CMK (cell line): ENCODE measurements at regions not wholly inside any gene's neighbourhood (a gene's known extent, or its start where the extent isn't known, plus 50 kb on each side); places are given as distances from the start of the nearest gene placed in this dataset.
"Not testable (repeated sequence)": the region's sequence is repeated elsewhere in the genome, so short reads cannot be mapped to it uniquely, and the experiment has no call there.

Experiments used
- DNase-seq: peaks from one replicate; pipeline ENCODE4 v3.0.0-alpha.2; 2010; ENCODE audit warnings: low read depth

DNA sequence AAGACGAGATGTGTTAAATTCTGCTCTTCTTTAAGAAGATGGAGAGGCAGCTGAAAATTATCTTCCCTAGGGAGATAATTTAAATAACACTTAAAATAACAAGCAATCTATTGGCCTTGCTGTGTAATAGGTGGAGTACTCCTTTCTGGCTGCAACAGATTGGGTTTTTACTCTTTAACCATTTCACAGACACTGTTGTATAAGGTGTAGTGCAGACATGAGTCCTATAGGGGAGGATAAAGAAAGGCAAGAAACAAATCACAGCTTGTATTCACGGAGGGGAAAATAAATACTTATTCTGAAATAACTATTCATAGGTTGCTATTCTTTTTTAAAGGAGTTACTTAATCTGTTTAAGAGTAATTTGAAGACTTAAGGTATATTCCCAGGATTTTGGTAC is 252.0 kb downstream of the ZPLD1 start:
- DNase-seq: no peak

- DNase-seq: no peak
Measured at GRCh38 chr3:102687851-102688555, 253.2 kb downstream of the ZPLD1 start.

- no peak for DNase-seq
Measured at GRCh38 chr3:102688556-102688930, 253.7 kb downstream of the ZPLD1 start.

DNA sequence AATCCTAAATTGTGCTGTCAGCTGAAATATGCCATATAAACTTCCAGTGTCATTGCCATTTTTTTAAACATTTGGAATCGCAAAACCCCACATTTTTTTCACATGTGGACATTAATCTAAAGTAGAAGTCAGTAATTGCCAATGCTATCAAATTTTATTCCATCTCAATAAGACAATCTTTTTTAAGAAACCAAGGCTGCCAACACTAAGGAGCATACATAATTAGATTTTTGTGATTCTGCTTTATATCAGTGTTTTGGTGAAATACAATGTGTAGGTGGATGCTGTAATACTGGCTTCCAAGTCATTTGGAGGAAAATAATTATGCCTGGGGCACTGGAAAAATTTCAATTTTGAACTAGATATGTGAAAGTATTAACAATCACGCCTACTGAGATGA is 256.7 kb downstream of the ZPLD1 start:
- no peak for DNase-seq

DNA sequence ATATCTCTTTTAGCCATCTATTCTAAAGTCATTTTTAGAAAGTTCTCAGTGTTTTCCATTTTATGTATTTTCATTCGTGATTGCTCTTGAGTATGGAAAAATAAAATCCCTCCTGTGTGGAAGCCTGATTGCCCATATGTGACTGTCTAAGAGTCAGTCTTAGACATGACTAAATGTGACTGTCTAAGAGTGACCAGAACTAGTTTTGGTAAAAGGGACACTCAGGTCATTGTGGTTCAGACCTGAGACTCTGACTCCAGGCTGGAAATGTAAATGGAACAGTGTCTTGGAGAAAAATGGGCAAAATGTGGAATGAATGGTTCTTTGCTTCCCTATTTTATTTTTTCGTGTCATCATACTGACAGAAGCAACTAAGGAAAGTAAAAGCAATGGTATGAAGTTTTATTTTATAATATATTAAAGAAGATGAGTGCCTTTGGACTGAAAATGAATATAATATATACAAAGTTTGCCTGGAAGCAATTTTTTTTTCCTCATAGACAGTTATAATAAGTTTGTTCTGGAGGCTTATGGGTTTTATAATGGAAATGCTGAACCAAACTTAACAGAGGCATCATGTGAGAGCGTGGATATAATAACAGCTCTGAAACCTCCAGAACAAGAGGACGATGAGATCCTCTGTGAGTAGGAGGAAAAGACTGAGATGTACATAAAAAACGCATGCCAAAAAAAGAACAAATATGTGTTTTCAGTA is 264.4 kb downstream of the ZPLD1 start:
- no peak for DNase-seq

DNA sequence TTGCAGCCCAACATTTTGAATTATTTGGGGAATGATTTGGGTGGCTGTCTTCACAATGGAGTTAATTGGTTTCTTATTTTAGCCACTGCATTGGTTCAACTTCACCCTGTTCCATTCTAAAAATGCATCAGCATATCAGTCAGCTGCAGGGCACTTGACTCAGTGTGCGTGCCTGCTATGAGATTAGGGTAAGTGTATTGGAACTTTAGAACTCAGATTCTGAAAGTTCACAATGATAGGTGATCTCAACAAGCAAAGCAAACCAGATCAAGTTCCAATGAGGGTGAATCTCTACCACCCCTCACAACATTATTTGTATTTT is 265.0 kb downstream of the ZPLD1 start:
- no peak for DNase-seq

GRCh38 chr3:102712896-102713295 is 278.1 kb downstream of the ZPLD1 start:
- DNase-seq: no peak

- DNase-seq: no peak
Measured at GRCh38 chr3:102714567-102714966, 279.8 kb downstream of the ZPLD1 start.

GRCh38 chr3:102715030-102715697 is 280.3 kb downstream of the ZPLD1 start:
- no peak for DNase-seq

- no peak for DNase-seq
Measured at GRCh38 chr3:102718651-102719050, 283.8 kb downstream of the ZPLD1 start.

DNA sequence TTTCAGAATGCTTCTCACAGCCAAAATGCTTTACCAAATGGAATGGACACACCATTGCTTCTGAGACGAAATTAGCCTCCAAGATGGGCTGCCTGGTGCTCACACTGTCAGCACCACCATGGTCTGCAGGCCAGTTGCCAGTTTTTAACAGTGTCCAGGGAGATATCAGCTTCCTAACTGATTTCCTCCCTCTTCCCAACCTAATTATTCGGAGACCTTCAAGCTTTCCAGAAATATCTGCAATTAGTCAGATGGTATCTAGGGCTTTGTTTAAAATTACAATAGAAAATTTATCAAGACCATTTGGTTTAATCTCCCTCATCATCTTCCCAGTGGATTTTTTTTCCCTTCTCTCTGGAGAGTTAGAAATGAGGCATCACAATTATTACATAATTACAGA is 287.5 kb downstream of the ZPLD1 start:
- DNase-seq: no peak

DNA sequence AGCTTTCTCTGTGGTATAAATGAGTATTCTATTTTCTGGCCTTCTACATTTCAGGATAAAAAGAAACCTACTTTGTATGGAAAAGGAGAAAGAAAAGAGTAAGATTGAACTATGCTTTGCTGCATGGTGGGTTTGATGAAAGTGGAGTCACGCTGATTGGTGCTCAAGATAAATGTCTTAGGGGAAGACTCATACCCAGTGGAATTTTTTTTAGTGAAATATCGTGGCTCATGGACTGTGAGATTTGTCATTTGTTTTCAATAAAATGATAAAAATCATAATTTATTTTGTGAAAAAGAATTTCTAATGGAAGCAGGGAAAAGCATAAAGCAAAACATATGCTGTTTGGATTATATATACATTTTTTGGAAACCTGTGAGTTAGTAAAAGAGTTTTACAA is 292.5 kb downstream of the ZPLD1 start:
- no peak for DNase-seq

- not testable (repeated sequence) for DNase-seq
Measured at GRCh38 chr3:102732581-102732980, 297.8 kb downstream of the ZPLD1 start.

DNA sequence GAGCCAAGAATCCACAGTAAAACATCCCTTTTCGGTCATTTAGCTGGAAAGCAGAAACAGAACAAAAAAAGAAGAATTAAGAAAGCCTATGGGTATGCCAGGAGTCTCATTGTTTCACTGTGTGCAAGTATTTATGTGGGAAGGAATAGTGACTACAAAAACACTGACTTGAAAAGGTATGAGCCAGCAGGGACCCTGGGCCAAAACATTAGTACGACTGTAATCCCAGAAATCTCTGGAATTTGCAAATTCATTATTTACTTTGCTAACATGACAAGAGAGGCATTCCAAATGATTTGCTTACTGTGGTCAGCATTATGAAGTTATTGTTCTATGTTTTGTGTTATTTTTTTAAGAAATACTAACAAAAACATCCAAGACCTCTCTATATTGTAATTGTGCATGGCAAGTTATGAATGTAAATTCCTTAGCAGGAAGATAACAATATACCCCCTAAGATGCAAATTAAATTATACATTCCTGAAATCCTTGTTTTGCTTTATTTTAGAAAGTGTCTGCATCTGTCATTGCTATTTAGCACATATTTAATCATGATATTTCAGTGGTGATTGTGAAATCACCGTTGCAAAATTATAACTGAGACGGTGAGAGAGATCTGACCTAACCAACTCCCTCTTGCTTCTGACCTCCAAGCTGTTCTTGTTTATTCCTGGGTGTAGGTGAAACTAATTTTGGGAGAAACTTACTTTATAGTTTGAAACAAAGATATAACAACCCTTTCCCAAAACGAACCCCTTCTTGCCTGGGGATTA is 299.2 kb downstream of the ZPLD1 start:
- no peak for DNase-seq

DNA sequence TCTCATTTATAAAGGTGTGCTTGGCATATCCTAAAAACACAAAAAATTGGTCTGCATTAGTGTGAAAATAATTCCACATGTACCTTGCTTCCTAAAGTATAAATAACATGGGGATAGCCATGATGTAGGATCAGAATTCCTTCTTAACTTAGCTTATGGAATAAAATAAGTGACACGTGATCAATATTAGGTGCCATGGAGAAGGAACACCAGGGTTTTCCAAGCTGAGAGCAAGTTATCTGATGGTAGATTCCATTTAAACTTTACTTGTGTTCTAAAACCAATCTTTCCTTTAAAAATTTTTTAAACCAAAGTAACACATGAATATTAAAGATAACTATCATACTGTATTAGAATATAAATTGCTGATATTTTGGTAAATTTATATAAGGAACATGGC is 300.5 kb downstream of the ZPLD1 start:
- DNase-seq: no peak

DNA sequence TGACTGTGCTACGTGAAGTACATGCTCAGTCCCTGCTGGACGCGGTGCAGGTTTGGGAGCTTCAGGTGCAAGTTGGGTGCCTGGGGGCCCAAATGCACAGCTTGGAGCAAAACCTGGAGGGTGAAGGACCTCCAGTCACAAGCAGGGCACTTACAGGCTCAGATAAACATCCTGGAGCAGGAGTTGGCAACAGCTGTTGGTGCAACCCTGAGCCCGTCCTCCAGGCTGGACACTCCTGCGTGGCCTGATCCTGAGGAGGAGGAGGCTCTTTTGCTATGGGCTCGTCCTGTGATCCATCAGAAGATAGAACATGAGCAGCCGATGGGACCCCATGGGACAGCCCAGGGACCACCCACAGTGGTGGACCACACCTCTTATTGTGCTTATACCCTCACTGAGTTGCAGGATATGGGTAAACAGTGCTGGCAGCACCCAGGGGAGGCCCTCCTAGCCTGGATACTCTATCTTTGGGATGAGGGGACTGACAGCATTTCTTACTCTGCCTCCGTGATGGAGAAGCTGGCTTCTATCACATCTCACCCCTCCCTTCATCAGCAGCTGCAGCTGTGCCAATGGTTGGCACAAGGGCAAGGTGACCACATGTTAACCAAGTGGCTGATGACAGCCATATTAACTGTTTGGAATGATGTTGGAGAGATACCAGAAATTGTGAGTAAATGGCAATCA is 301.6 kb downstream of the ZPLD1 start:
- no peak for DNase-seq

- DNase-seq: no peak
Measured at GRCh38 chr3:102736975-102737304, 302.1 kb downstream of the ZPLD1 start.

GRCh38 chr3:102737353-102737752 is 302.5 kb downstream of the ZPLD1 start:
- no peak for DNase-seq

DNA sequence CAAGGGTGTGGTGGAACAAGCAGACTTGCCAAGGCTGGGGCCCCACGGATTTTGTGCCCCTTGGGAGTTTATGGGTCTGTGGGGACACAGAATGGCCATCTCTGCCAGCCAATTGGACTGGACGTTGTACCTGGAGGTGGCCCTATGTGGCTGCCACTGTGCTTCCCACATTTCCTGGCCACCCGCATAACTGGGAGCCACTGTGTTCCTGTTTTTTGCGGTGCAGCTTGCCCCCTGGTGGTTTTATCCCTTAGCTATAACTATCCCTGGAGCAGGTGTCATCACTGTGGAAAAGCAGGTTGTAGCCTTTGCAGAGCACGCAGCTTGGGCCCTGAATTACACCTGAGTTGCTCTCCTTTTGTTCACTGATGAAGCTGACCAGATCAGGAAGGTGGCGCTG is 306.3 kb downstream of the ZPLD1 start:
- DNase-seq: no peak

DNA sequence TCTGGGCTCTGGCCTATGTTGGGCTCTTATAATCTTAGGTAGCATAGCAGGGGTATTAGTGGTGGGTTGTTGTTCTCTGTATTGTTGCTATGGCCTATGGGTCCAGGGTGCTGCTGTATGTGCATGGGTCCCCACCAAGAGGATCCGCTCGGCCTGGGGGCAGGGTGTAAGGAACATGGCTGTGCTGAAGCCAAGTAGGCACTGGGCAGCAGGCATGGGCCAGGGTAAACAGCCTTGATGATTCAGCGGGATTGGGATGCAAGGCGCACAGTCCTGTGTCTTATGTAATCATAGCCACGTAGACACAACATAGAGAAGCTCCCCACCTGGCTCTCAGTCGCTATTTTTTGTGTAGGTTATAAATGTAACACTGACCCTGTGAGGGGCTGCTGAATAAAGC is 306.9 kb downstream of the ZPLD1 start:
- no peak for DNase-seq

DNA sequence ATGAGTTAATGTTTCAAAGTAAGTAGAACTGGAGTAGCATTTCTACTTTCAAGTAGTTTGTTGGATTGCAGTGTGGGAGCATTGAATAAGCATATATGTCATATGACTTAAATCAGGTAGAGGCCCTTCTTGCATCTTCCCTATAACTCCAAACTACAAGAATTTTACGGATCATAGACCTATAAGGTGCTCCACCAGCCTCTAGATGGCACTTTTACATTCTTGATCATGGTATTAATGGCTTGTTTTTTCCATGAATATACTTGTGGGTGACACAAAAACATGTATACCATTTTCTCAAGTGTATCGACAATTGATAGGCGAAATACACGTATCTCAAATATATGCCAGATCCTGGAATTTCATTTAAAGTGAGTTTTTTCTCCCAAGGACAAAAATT is 311.1 kb downstream of the ZPLD1 start:
- DNase-seq: no peak

DNA sequence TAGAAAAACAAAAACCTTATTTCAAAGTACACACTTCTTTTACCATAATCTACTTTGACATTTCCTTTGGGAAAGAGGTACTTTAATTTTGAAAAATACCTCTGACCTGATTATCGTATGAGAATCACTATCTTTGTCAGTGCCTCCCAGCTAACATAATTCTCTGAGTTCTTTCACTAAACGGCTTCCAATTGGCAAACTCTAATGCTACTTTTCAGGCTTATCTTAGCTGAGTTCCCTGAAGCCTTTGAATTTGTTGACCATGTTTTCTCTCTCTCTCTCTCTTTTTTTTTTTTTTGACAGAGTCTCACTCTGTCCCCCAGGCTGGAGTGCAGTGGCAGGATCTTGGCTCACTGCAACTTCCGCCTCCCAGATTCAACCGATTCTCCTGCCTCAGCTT is 312.8 kb downstream of the ZPLD1 start:
- no peak for DNase-seq
